GM12865 (cell line): ENCODE measurements at regions not wholly inside any gene's neighbourhood (a gene's known extent, or its start where the extent isn't known, plus 50 kb on each side); places are given as distances from the start of the nearest gene placed in this dataset.

Source experiments
- DNase-seq: peaks from one replicate; pipeline ENCODE4 v3.0.0; 2010; ENCODE audit warnings: low read depth
- H3K4me3 ChIP-seq: 2 replicates; pipeline ENCODE4 v1.5.1; 2011; ENCODE audit warnings: mild to moderate bottlenecking, low read depth, low read length, control low read depth
- TF ChIP-seq, protein P1 (sequence below): IDR thresholded peaks from 2 replicates; pipeline ENCODE4 v1.5.1; 2011; ENCODE audit warnings: low read length, control low read depth, low read depth, inconsistent platforms; ENCODE audit not compliant: insufficient read depth; ENCODE audit errors: missing control alignments

DNA sequence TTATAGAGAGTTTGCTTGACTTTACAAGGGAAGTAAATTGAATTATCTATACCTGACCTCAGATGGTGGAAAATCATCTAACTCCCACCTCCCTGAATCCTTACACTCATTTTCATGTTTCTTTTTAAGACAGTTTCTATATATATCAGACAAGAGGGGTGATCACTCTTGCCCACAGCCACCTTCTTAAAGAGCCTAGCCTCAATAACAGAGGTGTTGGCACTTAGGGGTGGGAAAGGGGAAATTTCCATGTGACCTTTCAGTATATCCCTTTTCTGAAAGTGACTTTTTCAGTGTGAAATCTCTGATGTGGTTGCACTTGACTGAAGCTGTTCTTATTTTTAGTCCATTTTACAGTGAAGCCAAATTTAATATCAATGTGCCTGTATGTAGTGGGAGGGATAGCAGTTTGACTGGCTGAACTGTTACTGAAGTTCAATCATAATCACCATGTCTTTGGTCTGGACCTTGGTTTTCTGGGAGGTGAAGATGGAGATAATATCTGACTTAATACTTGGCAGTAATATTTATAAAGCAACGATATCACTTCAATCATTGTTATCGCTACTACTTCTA, 141.3 kb downstream of the MAP3K7 start:
- H3K4me3 ChIP-seq = no peak overlapping the region
- TF ChIP-seq, protein P1, sequence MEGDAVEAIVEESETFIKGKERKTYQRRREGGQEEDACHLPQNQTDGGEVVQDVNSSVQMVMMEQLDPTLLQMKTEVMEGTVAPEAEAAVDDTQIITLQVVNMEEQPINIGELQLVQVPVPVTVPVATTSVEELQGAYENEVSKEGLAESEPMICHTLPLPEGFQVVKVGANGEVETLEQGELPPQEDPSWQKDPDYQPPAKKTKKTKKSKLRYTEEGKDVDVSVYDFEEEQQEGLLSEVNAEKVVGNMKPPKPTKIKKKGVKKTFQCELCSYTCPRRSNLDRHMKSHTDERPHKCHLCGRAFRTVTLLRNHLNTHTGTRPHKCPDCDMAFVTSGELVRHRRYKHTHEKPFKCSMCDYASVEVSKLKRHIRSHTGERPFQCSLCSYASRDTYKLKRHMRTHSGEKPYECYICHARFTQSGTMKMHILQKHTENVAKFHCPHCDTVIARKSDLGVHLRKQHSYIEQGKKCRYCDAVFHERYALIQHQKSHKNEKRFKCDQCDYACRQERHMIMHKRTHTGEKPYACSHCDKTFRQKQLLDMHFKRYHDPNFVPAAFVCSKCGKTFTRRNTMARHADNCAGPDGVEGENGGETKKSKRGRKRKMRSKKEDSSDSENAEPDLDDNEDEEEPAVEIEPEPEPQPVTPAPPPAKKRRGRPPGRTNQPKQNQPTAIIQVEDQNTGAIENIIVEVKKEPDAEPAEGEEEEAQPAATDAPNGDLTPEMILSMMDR = no peak
- DNase-seq = no peak

DNA sequence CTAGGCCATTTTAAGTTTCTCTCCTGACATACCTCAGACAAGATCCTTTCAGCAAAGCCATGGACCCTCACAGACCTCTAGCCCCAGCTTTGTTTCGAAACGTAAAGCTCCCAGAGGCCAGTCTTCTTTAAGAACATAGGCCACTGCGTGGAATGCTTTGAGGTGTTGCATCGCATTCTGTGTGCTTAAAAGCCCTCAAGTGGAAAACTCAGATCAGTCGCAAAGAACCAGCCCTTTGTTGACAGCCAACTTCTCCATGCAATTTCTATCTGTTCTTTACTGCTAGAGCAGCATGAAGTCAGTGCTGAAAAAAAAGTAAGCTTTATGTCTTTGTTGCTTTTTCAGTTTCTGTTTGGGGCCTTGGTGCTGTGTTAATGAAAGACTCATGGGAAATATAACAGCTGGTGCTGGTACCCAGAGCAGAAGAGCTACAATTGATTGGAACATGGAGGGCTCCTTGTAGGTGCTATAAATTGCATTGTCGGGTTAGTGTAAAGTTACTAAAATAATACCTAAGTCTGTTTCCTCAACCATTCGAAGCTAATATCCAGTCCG, 142.6 kb downstream of the MAP3K7 start:
- H3K4me3 ChIP-seq = no peak overlapping the region
- peak; percentile 29 for DNase-seq
- TF ChIP-seq, protein P1 = no peak

DNA sequence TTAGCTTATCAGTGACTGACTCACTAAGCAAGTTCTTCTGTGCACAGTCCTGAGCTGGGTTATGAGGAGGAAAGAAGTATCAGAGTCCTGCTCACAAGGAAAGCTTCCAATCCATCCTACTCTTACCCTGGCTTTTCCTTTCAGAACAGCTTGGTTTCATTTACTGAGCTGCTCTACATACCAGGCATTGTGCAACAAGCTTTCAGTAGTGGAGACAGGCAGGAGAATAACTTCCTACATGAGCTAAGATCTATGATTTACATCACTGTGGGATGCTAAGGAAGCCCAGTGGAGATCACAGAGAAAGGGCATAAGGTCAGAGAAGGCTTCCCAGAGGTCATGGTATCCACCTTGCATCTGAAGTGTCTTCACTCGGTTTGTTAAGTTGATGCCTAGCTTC, 144.5 kb downstream of the MAP3K7 start:
- TF ChIP-seq, protein P1 = no peak
- no peak overlapping the region for H3K4me3 ChIP-seq
- no peak for DNase-seq

DNA sequence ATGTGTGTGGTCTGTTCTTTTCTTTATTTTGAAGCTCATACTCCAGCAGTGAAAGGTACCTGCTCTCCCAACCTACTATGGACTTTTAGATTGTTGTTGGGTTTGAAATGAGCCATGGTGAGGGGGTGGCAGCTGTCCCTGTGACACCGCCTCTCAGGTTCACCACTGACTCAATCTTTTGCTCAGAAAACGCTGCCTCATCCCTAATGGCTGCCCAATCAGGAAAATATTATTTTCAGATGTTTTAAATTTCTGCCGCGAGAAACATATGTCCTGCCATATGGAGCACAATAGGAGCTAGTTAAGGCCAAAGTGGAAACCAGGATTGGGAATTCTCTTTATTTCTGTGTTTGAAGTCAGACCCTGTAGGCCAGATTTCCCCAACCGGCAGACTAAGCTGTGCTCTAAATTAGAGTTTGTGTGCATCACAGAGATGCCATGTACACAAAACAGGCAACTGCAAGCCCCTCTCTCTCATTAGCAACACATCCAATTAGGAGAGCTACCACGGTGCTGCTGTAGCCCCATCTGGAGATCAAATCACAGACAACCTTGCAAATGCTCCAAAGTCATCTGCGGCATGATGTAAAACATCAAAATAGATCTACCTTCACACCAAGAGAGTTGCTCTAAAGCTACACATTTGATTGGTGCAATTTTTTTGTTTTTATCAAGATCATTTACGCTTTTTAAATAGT, 144.1 kb upstream of the BACH2 start:
- DNase-seq = no peak
- H3K4me3 ChIP-seq = no peak overlapping the region
- TF ChIP-seq, protein P1 = no peak

DNA sequence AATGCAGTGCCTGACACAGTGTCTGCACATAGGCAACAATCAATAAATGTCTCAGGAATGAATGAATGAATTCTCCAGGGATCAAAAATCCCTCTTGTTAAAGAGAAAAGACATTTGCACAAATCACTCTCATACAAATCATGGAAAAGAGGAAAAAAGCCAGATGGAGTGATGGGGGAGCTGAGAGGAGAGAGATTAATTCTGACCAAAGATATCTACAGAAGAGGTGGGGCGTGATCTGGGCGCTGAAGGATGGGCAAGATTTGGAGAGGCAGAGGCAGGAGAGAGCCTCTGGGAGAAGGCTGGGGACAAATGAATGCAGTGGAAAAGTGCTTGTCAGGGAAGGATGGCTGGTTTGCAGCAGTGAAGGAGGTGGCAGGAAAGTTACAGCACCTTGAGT, 142.9 kb upstream of the BACH2 start:
- TF ChIP-seq, protein P1 = no peak
- DNase-seq = no peak
- no peak overlapping the region for H3K4me3 ChIP-seq

DNA sequence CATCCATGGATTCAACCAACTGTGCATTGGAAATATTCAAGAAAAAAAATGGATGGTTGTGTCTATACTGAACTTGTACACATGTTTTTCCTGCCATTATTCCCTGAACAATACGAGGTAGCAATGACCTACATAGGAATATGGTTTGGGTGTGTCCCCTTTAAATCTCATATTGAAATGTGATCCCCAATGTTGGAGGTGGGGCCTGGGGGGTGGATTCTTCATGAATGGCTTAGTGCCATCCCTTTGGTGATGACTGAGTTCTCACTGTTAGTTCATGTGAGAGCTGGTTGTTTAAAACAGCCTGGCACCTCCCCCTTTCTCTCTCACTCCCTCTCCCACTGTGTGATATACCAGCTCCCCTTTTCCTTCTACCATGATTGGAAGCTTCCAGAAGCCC, 139.8 kb upstream of the BACH2 start:
- no peak for DNase-seq
- TF ChIP-seq, protein P1 = no peak
- H3K4me3 ChIP-seq = no peak overlapping the region
